ENCODE measurements at regions not wholly inside any gene's neighbourhood (a gene's known extent, or its start where the extent isn't known, plus 50 kb on each side); places are given as distances from the start of the nearest gene placed in this dataset.
"Not testable (repeated sequence)": the region's sequence is repeated elsewhere in the genome, so short reads cannot be mapped to it uniquely, and the experiment has no call there.

DNA sequence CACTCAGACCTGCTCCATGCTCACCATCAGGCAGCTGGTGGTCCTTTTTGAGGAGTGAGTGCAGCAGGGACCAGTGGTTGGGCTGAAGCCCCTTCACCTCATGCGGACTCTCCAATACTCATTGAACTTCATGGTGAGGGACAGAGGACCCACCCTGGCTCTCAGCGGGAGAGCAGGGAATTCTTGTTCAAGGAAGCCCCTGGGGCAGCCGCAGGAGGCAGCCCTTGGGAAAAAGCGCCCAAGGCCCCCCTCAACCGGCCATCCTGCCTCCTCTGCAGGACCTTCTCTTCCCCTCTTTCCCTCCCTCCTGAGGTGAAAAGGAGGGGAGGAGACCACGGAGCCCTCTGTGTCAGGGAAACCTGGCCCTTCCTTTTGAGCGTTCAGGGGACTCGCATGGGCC lies 4510.9 kb upstream of the OR11H1 start:
- DNase-seq (ENCODE audit: insufficient read length); FAIRE-seq: not testable (repeated sequence)

DNA sequence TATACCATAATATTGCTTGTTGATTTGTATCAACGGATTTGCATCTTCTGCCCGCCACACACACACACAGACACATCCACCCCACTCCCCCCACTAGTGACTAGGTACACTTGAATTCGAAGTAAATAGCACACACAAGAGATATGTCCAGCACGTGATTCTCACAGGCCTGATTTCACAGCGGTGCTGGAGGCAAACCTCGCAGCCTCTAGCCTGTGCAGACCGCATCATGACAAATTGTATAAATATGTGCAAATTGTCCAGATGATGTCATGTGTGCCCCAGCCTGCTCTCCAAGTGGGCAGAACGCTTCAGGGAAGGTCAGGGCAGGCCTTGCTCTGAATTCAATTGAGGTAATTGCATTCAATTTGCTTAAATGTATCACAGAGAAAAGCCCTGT lies 4507.5 kb upstream of the OR11H1 start:
- DNase-seq (ENCODE audit: insufficient read length); FAIRE-seq: not testable (repeated sequence)

DNA sequence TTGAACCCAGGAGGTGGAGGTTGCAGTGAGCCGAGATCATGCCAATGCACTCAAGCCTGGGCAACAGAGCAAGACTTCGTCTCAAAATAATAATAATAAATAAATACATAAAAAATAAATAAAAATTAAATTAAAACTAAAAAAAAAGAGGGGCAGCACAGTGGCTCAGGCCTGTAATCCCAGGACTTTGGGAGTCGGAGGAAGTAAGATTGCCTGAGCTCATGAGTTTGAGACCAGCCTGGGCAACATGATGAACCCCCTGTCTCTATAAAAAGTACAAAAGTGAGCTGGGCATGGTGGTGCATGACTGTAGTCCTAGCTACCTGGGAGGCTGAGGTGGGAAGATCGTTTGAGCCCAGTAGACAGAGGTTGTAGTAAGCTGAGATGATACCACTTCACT lies 4501.5 kb upstream of the OR11H1 start:
- not testable (repeated sequence) for DNase-seq (ENCODE audit: insufficient read length); FAIRE-seq

DNA sequence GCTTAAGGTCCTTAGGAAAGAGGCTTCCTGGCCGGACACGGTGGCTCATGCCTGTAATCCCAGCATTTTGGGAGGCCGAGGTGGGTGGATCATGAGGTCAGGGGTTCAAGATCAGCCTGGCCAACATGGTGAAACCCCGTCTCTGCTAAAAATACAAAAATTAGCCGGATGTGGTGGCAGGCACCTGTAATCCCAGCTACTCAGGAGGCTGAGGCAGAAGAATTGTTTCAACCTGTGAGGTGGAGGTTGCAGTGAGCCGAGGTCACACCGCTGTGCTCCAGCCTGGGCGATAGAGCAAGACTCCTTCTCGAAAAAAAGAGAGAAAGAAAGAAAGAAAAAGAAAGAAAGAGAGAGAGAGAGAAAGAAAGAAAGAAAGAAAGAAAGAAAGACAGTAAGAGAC lies 4500.9 kb upstream of the OR11H1 start:
- DNase-seq (ENCODE audit: insufficient read length); FAIRE-seq: not testable (repeated sequence)

DNA sequence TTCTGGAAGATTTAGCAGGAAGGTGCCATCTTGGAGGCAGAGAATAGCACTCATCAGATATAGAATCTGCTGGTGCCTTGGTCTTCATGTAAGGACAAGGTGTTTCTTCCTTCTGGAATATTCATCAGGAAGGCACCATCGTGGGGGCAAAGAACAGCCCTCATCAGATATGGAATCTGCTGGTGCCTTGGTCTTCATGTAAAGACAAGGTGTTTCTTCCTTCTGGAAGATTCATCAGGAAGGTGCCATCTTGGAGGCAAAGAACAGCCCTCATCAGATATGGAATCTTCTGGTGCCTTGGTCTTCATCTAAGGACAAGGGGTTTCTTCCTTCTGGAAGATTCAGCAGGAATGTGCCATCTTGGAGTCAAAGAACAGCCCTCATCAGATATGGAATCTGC lies 4500.5 kb upstream of the OR11H1 start:
- DNase-seq (ENCODE audit: insufficient read length); FAIRE-seq: not testable (repeated sequence)

DNA sequence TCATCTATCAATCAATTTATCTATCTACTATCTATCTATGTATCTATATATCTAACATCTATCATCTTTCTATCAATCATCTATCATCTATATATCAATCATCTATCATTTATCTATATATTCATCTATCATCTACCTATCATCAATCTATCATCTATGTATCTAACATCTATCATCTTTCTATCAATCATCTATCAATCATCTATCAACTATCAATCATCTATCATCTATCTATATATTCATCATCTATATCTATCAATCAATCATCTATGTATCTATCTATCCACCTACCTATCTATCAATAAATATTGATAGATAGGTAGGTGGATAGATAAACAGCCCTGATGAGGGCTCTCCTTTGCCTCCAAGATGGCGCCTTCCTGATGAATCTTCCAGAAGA lies 4499.8 kb upstream of the OR11H1 start:
- DNase-seq (ENCODE audit: insufficient read length); FAIRE-seq: not testable (repeated sequence)

DNA sequence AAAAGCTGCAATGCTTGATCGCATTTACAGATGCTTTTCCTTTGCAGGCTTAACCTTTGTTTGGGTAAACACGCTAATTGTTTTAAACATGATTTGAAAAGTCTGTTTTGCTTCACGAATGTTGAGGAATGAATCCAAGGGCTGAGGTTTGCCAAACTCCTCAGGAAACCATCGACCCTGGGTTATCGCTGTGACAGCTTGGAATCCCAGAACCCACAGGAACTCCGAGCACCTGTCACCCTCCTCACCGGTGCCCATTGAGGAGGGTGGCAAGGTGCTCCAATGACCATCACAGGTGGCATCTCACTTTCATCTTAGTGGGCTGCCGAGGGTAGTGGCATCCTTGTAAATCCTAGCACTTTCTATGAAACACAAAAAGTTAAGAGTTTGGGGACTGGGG lies 4498.5 kb upstream of the OR11H1 start:
- FAIRE-seq; DNase-seq (ENCODE audit: insufficient read length): not testable (repeated sequence)

DNA sequence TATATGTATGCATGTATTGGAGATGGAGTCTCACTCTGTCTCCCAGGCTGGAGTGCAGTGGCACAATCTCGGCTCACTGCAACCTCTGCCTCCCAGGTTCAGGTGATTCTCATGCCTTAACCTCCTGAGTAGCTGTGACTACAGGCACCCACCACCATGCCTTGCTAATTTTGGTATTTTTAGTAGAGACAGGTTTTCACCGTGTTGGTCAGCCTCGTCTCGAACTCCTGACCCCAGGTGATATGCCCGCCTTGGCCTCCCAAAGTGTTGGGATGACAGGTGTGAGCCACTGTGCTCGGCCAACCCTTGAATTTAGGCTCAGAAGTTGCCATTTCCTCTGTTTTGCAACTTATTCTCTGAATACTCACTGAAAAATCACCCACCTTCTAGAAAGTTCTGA lies 4498.0 kb upstream of the OR11H1 start:
- FAIRE-seq; DNase-seq (ENCODE audit: insufficient read length): not testable (repeated sequence)

DNA sequence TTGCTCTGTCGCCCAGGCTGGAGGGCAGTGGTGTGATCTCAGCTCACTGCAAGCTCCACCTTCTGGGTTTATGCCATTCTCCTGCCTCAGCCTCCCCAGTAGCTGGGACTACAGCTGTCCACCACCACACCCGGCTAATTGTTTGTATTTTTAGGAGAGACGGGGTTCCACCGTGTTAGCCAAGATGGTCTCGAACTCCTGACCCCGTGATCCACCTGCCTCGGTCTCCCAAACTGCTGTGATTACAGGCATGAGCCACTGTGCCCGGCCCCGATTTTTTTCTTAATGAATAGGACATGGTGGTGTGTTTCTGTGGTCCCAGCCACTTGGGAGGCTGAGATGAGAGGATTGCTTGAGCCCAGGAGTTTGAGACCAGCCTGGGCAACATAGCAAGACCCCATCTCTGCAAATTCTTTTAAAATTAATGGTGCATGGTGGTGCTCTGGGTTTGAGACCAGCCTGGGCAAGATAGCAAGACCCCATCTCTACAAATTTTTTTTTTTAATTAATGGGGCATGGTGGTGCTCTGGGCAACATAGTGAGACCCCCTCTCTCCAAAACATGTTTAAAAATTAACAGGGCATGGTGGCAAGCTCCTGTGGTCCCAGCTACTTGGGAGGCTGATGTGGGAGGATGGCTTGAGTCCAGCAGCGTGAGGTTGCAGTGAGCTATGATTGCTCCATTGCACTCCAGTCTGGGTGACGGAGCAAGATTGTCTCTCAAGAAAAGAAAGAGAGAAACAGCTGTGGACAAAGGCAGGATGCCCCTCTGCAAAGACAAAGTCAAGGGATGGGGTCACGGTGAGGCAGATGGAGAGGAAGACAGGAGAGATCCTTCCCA lies 4497.2 kb upstream of the OR11H1 start:
- FAIRE-seq; DNase-seq (ENCODE audit: insufficient read length): not testable (repeated sequence)

DNA sequence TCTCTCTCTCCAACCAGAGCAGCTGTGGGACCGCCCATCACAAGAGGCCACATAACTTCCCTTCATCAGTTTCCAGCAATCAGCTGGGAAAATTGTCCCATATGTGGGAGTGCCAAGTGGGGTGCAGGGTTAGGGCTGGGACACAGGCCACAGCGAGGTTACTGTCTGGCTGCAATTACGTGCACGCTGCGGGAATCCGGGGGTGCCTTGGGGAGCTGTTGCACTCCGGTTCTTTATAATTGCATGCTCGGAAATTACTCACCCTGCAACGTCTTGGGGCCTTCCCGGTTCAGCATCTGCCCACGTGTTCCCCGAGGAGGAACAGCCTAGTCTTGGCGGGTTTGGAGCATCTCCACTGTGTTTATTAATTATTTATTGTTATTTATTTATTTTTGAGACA lies 4495.9 kb upstream of the OR11H1 start:
- FAIRE-seq; DNase-seq (ENCODE audit: insufficient read length): not testable (repeated sequence)

DNA sequence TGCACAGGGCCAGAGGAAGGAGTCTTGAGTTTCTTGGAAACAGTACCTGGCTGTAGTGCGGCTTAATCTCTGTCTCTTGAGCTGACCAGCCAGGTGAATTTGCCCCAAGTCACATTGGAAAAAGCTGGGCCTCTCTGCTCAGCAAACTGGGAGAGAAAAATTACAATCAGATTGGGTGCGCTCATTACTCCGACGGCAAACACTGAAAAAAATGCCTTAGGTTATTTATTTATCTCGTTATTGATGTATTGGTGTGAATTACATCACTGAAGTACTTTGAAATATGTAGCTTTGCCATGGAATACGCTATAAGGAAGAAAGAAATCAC lies 4493.4 kb upstream of the OR11H1 start:
- FAIRE-seq, result not testable (repeated sequence)

DNA sequence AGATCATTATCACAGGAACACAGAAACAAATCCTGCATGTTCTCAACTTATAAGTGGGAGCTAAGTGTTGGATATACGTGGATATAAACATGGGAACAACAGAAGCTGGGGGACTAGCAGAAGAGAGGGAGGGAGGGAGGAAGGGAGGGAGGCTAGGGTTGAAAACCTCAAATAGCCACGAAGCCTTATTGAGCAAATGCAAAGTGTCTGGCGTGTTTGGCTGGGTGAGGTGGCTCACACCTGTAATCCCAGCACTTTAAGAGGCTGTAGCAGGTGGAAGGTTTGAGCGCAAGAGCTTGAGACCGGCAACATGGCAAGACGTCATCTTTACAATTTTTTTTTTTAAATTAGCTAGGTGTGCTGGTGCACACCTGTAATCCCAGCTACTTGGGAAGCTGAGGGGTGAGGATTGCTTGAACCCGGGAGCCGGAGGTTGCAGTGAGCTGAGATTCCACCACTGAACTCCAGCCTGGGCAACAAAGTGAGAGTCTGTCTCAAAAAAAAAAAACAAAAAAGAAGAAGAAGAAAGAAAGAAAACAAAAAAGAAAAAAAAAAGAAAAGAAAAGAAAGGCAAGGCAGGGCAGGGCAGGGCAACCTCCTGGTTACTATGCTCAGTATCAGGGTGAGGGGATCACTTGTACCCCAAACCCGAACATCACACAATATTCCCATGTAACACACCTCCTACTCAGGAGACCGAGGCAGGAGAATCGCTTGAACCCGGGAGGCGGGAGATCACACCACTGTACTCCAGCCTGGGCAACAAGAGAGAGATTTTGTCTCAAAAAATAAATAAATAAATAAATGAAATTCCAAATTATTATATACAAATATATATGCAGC lies 4492.7 kb upstream of the OR11H1 start:
- FAIRE-seq; DNase-seq (ENCODE audit: insufficient read length): not testable (repeated sequence)

More for the DNA sequence above, 4493.4 kb upstream of the OR11H1 start:
- not testable (repeated sequence) for DNase-seq (ENCODE audit: insufficient read length)

DNA sequence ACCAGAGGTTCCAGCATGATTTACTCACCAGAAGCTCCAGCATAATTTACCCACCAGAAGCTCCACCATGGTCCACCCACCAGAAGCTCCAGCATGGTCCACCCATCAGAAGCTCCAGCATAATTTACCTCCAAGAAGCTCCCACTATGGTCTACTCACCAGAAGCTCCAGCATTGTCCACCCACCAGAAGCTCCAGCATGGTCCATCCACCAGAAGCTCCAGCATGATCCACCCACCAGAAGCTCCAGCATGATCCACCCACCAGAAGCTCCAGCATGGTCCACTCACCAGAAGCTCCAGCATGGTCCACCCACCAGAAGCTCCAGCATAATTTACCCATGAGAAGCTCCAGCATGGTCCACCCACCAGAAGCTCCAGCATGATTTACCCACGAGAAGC lies 4490.7 kb upstream of the OR11H1 start:
- FAIRE-seq; DNase-seq (ENCODE audit: insufficient read length): not testable (repeated sequence)

DNA sequence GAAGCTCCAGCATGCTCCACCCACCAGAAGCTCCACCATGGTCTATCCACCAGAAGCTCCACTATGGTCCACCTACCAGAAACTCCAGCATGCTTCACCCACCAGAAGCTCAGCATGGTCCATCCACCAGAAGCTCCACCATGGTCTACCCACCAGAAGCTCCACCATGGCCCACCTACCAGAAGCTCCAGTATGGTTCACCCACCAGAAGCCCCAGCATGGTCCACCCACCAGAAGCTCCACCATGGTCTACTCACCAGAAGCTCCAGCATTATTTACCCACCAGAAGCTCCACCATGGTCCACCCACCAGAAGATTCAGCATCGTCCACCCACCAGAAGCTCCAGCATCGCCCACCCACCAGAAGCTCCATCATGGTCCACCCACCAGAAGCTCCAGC lies 4490.2 kb upstream of the OR11H1 start:
- FAIRE-seq; DNase-seq (ENCODE audit: insufficient read length): not testable (repeated sequence)

DNA sequence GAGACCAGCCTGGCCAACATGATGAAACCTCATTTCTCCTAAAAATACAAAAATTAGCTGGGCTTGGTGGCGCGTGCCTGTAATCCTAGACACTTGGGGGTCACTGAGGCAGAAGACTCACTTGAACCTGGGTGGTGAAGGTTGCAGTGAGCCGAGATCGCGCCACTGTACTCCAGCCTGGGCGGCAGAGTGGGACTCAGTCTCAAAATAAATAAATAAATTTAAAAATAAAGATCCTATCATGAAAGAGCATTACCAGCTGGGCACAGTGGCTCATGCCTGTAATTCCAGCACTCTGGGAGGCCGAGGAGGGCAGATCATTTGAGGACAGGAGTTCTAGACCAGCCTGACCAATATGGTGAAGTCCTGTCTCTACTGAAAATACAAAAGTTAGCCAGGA lies 4489.2 kb upstream of the OR11H1 start:
- not testable (repeated sequence) for DNase-seq (ENCODE audit: insufficient read length); FAIRE-seq

DNA sequence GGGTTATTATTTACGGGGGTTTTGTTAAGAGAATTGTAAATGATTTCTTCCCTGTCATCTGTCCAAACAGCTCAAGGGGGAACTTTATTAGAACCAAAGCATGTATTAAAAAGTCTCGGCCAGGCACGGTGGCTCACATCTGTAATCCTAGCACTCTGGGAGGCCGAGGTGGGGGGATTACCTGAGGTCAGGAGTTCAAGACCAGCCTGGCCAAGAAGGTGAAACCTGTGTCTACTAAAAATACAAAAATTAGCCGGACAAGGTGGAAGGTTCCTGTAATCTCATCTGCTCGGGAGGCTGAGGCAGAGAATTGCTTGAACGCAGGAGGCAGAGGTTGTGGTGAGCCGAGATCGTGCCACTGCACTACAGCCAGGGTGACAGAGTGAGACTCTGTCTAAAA lies 4486.6 kb upstream of the OR11H1 start:
- DNase-seq (ENCODE audit: insufficient read length); FAIRE-seq: not testable (repeated sequence)
